H1 (cell line): ENCODE measurements at regions not wholly inside any gene's neighbourhood (a gene's known extent, or its start where the extent isn't known, plus 50 kb on each side); places are given as distances from the start of the nearest gene placed in this dataset.

Source experiments
- CTCF ChIA-PET: fragments of 300-600 bp; sonication (Branson Sonifier 250); formaldehyde crosslinking; loops from one replicate; lab custom pipeline; 2021; ENCODE audit not compliant: partially characterized antibody; lab: Charles Lee
- POLR2A ChIA-PET: fragments of 300-600 bp; sonication (Branson Sonifier 250); formaldehyde crosslinking; loops from one replicate; lab custom pipeline; 2021; ENCODE audit warnings: inconsistent platforms; ENCODE audit not compliant: partially characterized antibody; lab: Charles Lee
- DNase-seq, 2 experiments: peaks; one replicate each; pipeline versions ENCODE4 v3.0.0 to v3.0.0-alpha.2; 2010 to 2022; ENCODE audit warnings: low spot score in 2 of 2, low read depth in 1 of 2, mixed read lengths in 1 of 2
- FAIRE-seq: peaks from 2 replicates; lab custom pipeline; 2011; peaks lifted over from hg19 to GRCh38; lab: Jason Lieb, UNC
- H2AFZ ChIP-seq: 2 replicates; pipeline ENCODE4 v1.8.1; 2012; ENCODE audit warnings: low read length, inconsistent platforms
- H2AK5ac ChIP-seq: 2 replicates; pipeline ENCODE4 v1.6.1; 2013; ENCODE audit warnings: low read depth, low read length
- H2BK120ac ChIP-seq: replicated peaks from 2 replicates; pipeline ENCODE3; 2013; ENCODE audit warnings: low read depth, low read length, inconsistent platforms
- H2BK12ac ChIP-seq: 2 replicates; pipeline ENCODE4 v1.6.1; 2013; ENCODE audit warnings: low read depth, low read length
- H2BK15ac ChIP-seq: 2 replicates; pipeline ENCODE4 v1.6.1; 2013; ENCODE audit warnings: low read length
- H2BK20ac ChIP-seq: 2 replicates; pipeline ENCODE4 v1.6.1; 2013; ENCODE audit warnings: low read length
- H2BK5ac ChIP-seq: 2 replicates; pipeline ENCODE4 v1.6.1; 2013; ENCODE audit warnings: low read depth, low read length
- H3K14ac ChIP-seq: 2 replicates; pipeline ENCODE4 v1.6.1; 2013; ENCODE audit warnings: inconsistent platforms; ENCODE audit not compliant: insufficient read length
- H3K18ac ChIP-seq: 2 replicates; pipeline ENCODE4 v1.6.1; 2013; ENCODE audit warnings: low read length; ENCODE audit errors: extremely low read depth
- H3K23ac ChIP-seq: 2 replicates; pipeline ENCODE4 v1.6.1; 2013; ENCODE audit warnings: inconsistent platforms; ENCODE audit not compliant: insufficient read length
- H3K23me2 ChIP-seq: 2 replicates; pipeline ENCODE4 v1.6.1; 2013; ENCODE audit warnings: low read depth, low read length
- H3K27ac ChIP-seq: 2 replicates; pipeline ENCODE4 v1.6.1; 2011; ENCODE audit warnings: low read depth, low read length, inconsistent platforms
- H3K27me3 ChIP-seq, 4 experiments: replicated peaks in 1 of 4; 1 replicate in 1 of 4; 2 replicates in 3 of 4; pipeline versions ENCODE4 v1.6.1 to v1.8.1; 2011 to 2013; ENCODE audit warnings: low read length in 3 of 4, mild to moderate bottlenecking in 3 of 4, inconsistent platforms in 2 of 4, mixed read lengths in 2 of 4, moderate library complexity in 1 of 4; ENCODE audit not compliant: control insufficient read depth in 3 of 4, insufficient read depth in 3 of 4; ENCODE audit errors: extremely low read depth in 1 of 4
- H3K36me3 ChIP-seq, 4 experiments: 2 replicates each; pipeline versions ENCODE4 v1.6.1 to v1.8.1; 2011 to 2013; ENCODE audit warnings: mild to moderate bottlenecking in 4 of 4, low read length in 3 of 4, moderate library complexity in 2 of 4, control low read depth in 1 of 4, inconsistent platforms in 1 of 4; ENCODE audit not compliant: insufficient read depth in 4 of 4, control insufficient read depth in 2 of 4
- H3K4ac ChIP-seq: replicated peaks from 2 replicates; pipeline ENCODE3; 2013; ENCODE audit warnings: low read length, low read depth, mixed read lengths, inconsistent platforms; ENCODE audit not compliant: insufficient read length
- H3K4me1 ChIP-seq, 4 experiments: replicated peaks in 1 of 4; 1 replicate in 1 of 4; 2 replicates in 3 of 4; pipeline versions ENCODE4 v1.6.1 to v1.8.1; 2011 to 2013; ENCODE audit warnings: low read length in 3 of 4, inconsistent platforms in 2 of 4, mixed read lengths in 1 of 4; ENCODE audit not compliant: insufficient read depth in 4 of 4, control insufficient read depth in 3 of 4
- H3K4me2 ChIP-seq, 2 experiments: 2 replicates each; pipeline versions ENCODE4 v1.6.1 to v1.8.1; 2011 to 2013; ENCODE audit warnings: low read depth in 2 of 2, low read length in 2 of 2, control low read depth in 1 of 2, inconsistent platforms in 1 of 2, mild to moderate bottlenecking in 1 of 2; ENCODE audit not compliant: insufficient read depth in 1 of 2
- H3K4me3 ChIP-seq, 4 experiments: fragments of 200-600, 300-600 bp in 1 of 4; sonication (generic), shearing (Covaris generic), sonication (Bioruptor Twin) in 1 of 4; 2 replicates each; pipeline versions ENCODE4 v1.5.1 to v1.8.1; 2011 to 2016; ENCODE audit warnings: low read length in 4 of 4, low read depth in 3 of 4, control low read depth in 2 of 4, inconsistent platforms in 2 of 4, mild to moderate bottlenecking in 2 of 4, mixed read lengths in 1 of 4, moderate library complexity in 1 of 4; ENCODE audit not compliant: insufficient read depth in 2 of 4; ENCODE audit errors: extremely low read depth in 1 of 4
- H3K56ac ChIP-seq: replicated peaks from 2 replicates; pipeline ENCODE3; 2013; ENCODE audit warnings: low read depth, mild to moderate bottlenecking, mixed read lengths, low read length, inconsistent platforms; ENCODE audit not compliant: insufficient read length
- H3K79me1 ChIP-seq: 2 replicates; pipeline ENCODE4 v1.6.1; 2013; ENCODE audit warnings: low read depth, low read length, control low read depth
- H3K79me2 ChIP-seq, 2 experiments: 2 replicates each; pipeline versions ENCODE4 v1.6.1 to v1.8.1; 2012 to 2013; ENCODE audit warnings: low read length in 2 of 2, mild to moderate bottlenecking in 2 of 2, inconsistent platforms in 1 of 2; ENCODE audit not compliant: insufficient read depth in 2 of 2, control insufficient read depth in 1 of 2
- H3K9ac ChIP-seq, 4 experiments: replicated peaks in 1 of 4; 1 replicate in 1 of 4; 2 replicates in 3 of 4; pipeline versions ENCODE4 v1.6.1 to v1.8.1; 2011 to 2013; ENCODE audit warnings: low read depth in 3 of 4, low read length in 3 of 4, control low read depth in 2 of 4, mild to moderate bottlenecking in 2 of 4, moderate library complexity in 2 of 4, inconsistent platforms in 1 of 4; ENCODE audit errors: extremely low read depth in 1 of 4
- H3K9me3 ChIP-seq, 2 experiments: 2 replicates each; pipeline versions ENCODE4 v1.6.1 to v1.8.1; 2012 to 2013; ENCODE audit warnings: mild to moderate bottlenecking in 2 of 2, moderate library complexity in 2 of 2, control low read depth in 1 of 2, inconsistent platforms in 1 of 2, low read depth in 1 of 2, low read length in 1 of 2, mixed read lengths in 1 of 2; ENCODE audit not compliant: insufficient read depth in 2 of 2
- H4K20me1 ChIP-seq, 2 experiments: replicated peaks in 1 of 2; 2 replicates each; pipeline versions ENCODE3 to v1.8.1; 2011 to 2013; ENCODE audit warnings: inconsistent platforms in 2 of 2, low read length in 2 of 2, mild to moderate bottlenecking in 1 of 2; ENCODE audit not compliant: insufficient read depth in 2 of 2, control insufficient read depth in 1 of 2
- H4K5ac ChIP-seq: 2 replicates; pipeline ENCODE4 v1.6.1; 2013; ENCODE audit warnings: low read length, low read depth, mixed read lengths, inconsistent platforms; ENCODE audit not compliant: insufficient read length
- H4K8ac ChIP-seq: 2 replicates; pipeline ENCODE4 v1.8.0; 2013; ENCODE audit warnings: mild to moderate bottlenecking, moderate library complexity, low read length, inconsistent platforms; ENCODE audit not compliant: insufficient read depth; ENCODE audit errors: extremely low read depth
- H4K91ac ChIP-seq: replicated peaks from 2 replicates; pipeline ENCODE3; 2013; ENCODE audit warnings: low read length, mixed read lengths, inconsistent platforms; ENCODE audit not compliant: insufficient read length
- CEBPB ChIP-seq: IDR thresholded peaks from 2 replicates; pipeline ENCODE4 v1.6.1; 2012; ENCODE audit warnings: low read depth, low read length
- PHF8 ChIP-seq: fragments of 200-600 bp; sonication (generic); conservative IDR thresholded peaks from 2 replicates; pipeline ENCODE4 v1.7.1; 2012; ENCODE audit warnings: low read depth, mild to moderate bottlenecking, inconsistent platforms, low read length, moderate library complexity
- TBP ChIP-seq: IDR thresholded peaks from 2 replicates; pipeline ENCODE4 v1.6.1; 2011; ENCODE audit warnings: low read depth, low read length, improper control_type of control experiment
- WGBS, 2 experiments: shearing (Covaris generic) in 1 of 2; methylation state at CpG; one replicate each; pipeline versions ENCODE4 v1.1.6 to v1.1.7; 2013 to 2015; ENCODE audit warnings: low lambda C conversion rate in 2 of 2, mixed read lengths in 2 of 2, inconsistent platforms in 1 of 2, low coverage in 1 of 2, missing lambda C conversion rate in 1 of 2; ENCODE audit not compliant: insufficient replicate concordance in 2 of 2, insufficient coverage in 1 of 2, insufficient read length in 1 of 2; ENCODE audit errors: extremely low coverage in 1 of 2, missing lambda C conversion rate in 1 of 2; 5-methylcytosine and 5-hydroxymethylcytosine counted together

DNA sequence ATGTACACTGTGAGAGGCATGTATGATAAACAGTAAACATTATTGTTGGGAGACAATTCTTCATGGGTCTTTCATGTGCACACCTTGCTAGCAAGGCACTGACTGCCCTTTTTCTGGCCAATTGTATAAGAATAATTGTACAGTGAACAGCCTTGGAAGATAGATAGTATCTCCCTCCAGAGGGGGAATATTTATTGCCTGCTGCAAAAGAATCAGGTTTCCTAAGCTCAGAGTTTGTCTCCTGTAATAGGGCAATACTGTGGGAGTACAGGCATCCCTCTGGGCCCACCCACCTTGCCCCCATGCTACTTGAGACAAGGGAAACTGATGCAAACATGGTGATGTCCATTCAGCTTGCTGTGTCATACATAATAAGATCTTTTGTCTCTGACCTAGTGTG lies 442.2 kb downstream of the HDGFL1 start (continued):
- TF ChIP-seq PHF8 = no peak

DNA sequence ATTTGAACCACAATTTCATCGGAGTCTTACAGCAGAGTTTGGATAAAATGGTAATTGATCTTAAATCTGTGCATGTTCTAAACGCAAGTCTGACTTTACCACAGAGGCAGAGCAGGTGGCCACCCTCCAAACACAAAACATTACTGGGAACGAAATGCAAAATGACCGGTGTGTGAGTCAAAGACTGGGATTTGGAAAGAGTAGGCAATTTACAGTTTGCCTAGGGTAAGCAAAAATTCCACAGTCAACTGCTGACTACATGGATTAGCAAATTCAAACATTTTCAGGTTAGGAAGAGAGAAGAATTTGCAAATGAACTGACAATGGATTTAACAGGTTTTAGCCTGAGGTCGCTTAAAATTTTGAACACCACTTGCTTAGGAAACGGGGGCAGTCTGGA lies 444.4 kb downstream of the HDGFL1 start:
- Histone ChIP-seq H3K18ac (no peak overlapping the region), H3K23me2 (no peaks in the 10 kb centered on the region), H4K5ac (no peak overlapping the region), H3K14ac (no peak overlapping the region), H3K4me2 (no peak overlapping the region; a peak in 1 of 4 replicates), H4K8ac (no peak overlapping the region), H3K56ac (no peak overlapping the region), H3K9me3 (no peaks in the 10 kb centered on the region), H3K79me2 (no peaks in the 10 kb centered on the region), H3K4me3 (no peak overlapping the region), H3K23ac (no peak overlapping the region), H3K9ac (no peak overlapping the region), H4K20me1 (no peaks in the 10 kb centered on the region), H2AFZ (peak overlapping the region; percentile 88), H2BK20ac (no peak overlapping the region), H2BK12ac (no peak overlapping the region)
- no peak for FAIRE-seq
- POLR2A ChIA-PET = no interaction called here
- no peak for TF ChIP-seq CEBPB
- no peak for TF ChIP-seq TBP
- TF ChIP-seq, all 59 proteins: peak for 0
- CTCF ChIA-PET = no interaction called here
- no peak overlapping the region for H2BK120ac ChIP-seq
- no peak overlapping the region for H3K27ac ChIP-seq
- no peak overlapping the region for H4K91ac ChIP-seq
- no peaks in the 10 kb centered on the region for H3K79me1 ChIP-seq
- no peaks in the 10 kb centered on the region for H3K27me3 ChIP-seq
- H2BK5ac ChIP-seq = no peak overlapping the region
- H2BK15ac ChIP-seq = no peak overlapping the region
- H3K36me3 ChIP-seq = no peaks in the 10 kb centered on the region
- no peak for DNase-seq
- H2AK5ac ChIP-seq = no peak overlapping the region
- no peaks in the 10 kb centered on the region; a peak in 2 of 7 replicates for H3K4me1 ChIP-seq
- no peak overlapping the region for H3K4ac ChIP-seq
- WGBS, 2 experiments = 62% methylated on average over 6 of the region's 6 CpGs; no CpG with 5 or more reads in 1 of the 2 experiments
